MCF 10A (cell line): ENCODE measurements at regions not wholly inside any gene's neighbourhood (a gene's known extent, or its start where the extent isn't known, plus 50 kb on each side); places are given as distances from the start of the nearest gene placed in this dataset.

Experiments used
- BruUV-seq: library from RNA; stranded (reverse); fragments of 400-500 nt; replicated peaks from 2 replicates; lab custom pipeline; 2021; lab: Mats Ljungman, UMichigan
- CTCF ChIA-PET: fragments of 300-600 bp; sonication (Branson Sonifier 250); formaldehyde crosslinking; extraction: SDS; loops from one replicate; lab custom pipeline; 2021; ENCODE audit warnings: antibody characterized with exemption, inconsistent platforms; lab: Yijun Ruan, JAX
- POLR2A ChIA-PET: fragments of 300-600, 350-650 bp; sonication (Branson Sonifier 250); formaldehyde crosslinking; extraction: SDS; loops from one replicate; lab custom pipeline; 2020; ENCODE audit warnings: antibody characterized with exemption, inconsistent platforms; lab: Yijun Ruan, JAX
- DNase-seq: peaks from one replicate; pipeline ENCODE4 v3.0.0-alpha.2; 2018; ENCODE audit not compliant: unreplicated experiment
- H3K27ac Mint-ChIP-seq: one replicate; pipeline ENCODE4 v1.8.0; 2022; ENCODE audit warnings: mild to moderate bottlenecking, low read depth, mixed read lengths; ENCODE audit not compliant: unreplicated experiment
- H3K27me3 Mint-ChIP-seq: one replicate; pipeline ENCODE4 v1.8.0; 2022; ENCODE audit warnings: mixed read lengths; ENCODE audit not compliant: insufficient read depth, unreplicated experiment
- H3K36me3 Mint-ChIP-seq: one replicate; pipeline ENCODE4 v1.8.0; 2022; ENCODE audit warnings: mild to moderate bottlenecking, moderate library complexity, mixed read lengths; ENCODE audit not compliant: insufficient read depth, unreplicated experiment
- H3K4me1 Mint-ChIP-seq: one replicate; pipeline ENCODE4 v1.8.0; 2022; ENCODE audit warnings: mixed read lengths; ENCODE audit not compliant: insufficient read depth, unreplicated experiment
- H3K4me3 Mint-ChIP-seq: one replicate; pipeline ENCODE4 v1.8.0; 2022; ENCODE audit warnings: mild to moderate bottlenecking, moderate library complexity, mixed read lengths; ENCODE audit not compliant: unreplicated experiment
- H3K9me3 Mint-ChIP-seq: one replicate; pipeline ENCODE4 v1.8.0; 2022; ENCODE audit warnings: mixed read lengths; ENCODE audit not compliant: unreplicated experiment
- CTCF ChIP-seq: fragments of 200-600 bp; IDR thresholded peaks from one replicate; pipeline ENCODE4 v1.8.0; 2022; ENCODE audit warnings: antibody characterized with exemption, mild to moderate bottlenecking; ENCODE audit not compliant: unreplicated experiment
- intact Hi-C: fragments of 100-400 bp; cut with micrococcal nuclease; formaldehyde crosslinking; loops from 2 replicates; pipeline ENCODE4 v1.14.1; 2022

GRCh38 chr13:76016799-76017400 lies 380.8 kb downstream of the LMO7 start:
- BruUV-seq, result no TSS peak
- H3K4me1 Mint-ChIP-seq, result no peaks in the 10 kb centered on the region
- H3K27me3 Mint-ChIP-seq, result no peaks in the 10 kb centered on the region
- ChIA-PET POLR2A (interaction anchor here (0.6 kb wide), 1 partner anchor 28 kb away, joined by 3 read pairs; no protein-coding TSS in a partner anchor), CTCF (interaction anchor here (0.6 to 1.1 kb wide), 4 partner anchors 46 to 143 kb away, joined by 3 to 5 read pairs (median 4); no protein-coding TSS in a partner anchor)
- peak; percentile 62 for DNase-seq
- TF ChIP-seq CTCF, result peak; percentile 53
- intact Hi-C loops, result loop anchor here (1.0 to 5.0 kb wide), 4 partner anchors 141 to 885 kb away; no protein-coding TSS in a partner anchor
- no peaks in the 10 kb centered on the region for H3K36me3 Mint-ChIP-seq
- H3K9me3 Mint-ChIP-seq, result no peaks in the 10 kb centered on the region
- H3K27ac Mint-ChIP-seq, result no peak overlapping the region
- H3K4me3 Mint-ChIP-seq, result no peak overlapping the region

GRCh38 chr13:76014406-76015318 lies 378.5 kb downstream of the LMO7 start:
- CTCF ChIA-PET, result no interaction called here
- H3K27ac Mint-ChIP-seq, result no peak overlapping the region

GRCh38 chr13:76012091-76012721 lies 376.1 kb downstream of the LMO7 start:
- H3K36me3 Mint-ChIP-seq, result no peaks in the 10 kb centered on the region
- H3K9me3 Mint-ChIP-seq, result no peaks in the 10 kb centered on the region
- no peaks in the 10 kb centered on the region for H3K27me3 Mint-ChIP-seq
- intact Hi-C loops, result no loop called here
- H3K4me3 Mint-ChIP-seq, result no peak overlapping the region
- H3K4me1 Mint-ChIP-seq, result no peaks in the 10 kb centered on the region
- ChIA-PET CTCF (no interaction called here), POLR2A (interaction anchor here (1.0 kb wide), 1 partner anchor 11 kb away, joined by 3 read pairs; no protein-coding TSS in a partner anchor)
- DNase-seq, result no peak
- no peak overlapping the region for H3K27ac Mint-ChIP-seq
- TF ChIP-seq CTCF, result no peak
- no TSS peak for BruUV-seq

More at GRCh38 chr13:76014406-76015318, 378.5 kb downstream of the LMO7 start:
- Mint-ChIP-seq H3K9me3 (no peaks in the 10 kb centered on the region), H3K4me3 (no peak overlapping the region), H3K36me3 (no peaks in the 10 kb centered on the region), H3K27me3 (no peaks in the 10 kb centered on the region), H3K4me1 (no peaks in the 10 kb centered on the region)
- intact Hi-C loops, result loop anchor here (5.0 kb wide), 3 partner anchors 317 to 888 kb away; no protein-coding TSS in a partner anchor
- no peak for TF ChIP-seq CTCF
- DNase-seq, result no peak
- POLR2A ChIA-PET, result no interaction called here
- no TSS peak for BruUV-seq
